Mesothelial cell of epicardium (in vitro differentiated cells): ENCODE measurements at regions not wholly inside any gene's neighbourhood (a gene's known extent, or its start where the extent isn't known, plus 50 kb on each side); places are given as distances from the start of the nearest gene placed in this dataset.

Experiments used
- DNase-seq, 2 experiments: peaks; one replicate each; pipeline ENCODE4 v3.0.0; 2021; ENCODE audit warnings: low spot score in 2 of 2; ENCODE audit not compliant: unreplicated experiment in 2 of 2
- H3K27ac Mint-ChIP-seq: 2 replicates; pipeline ENCODE4 v1.8.0; 2021; ENCODE audit warnings: mixed read lengths
- H3K27me3 Mint-ChIP-seq: 2 replicates; pipeline ENCODE4 v1.8.0; 2021; ENCODE audit warnings: low read depth, mixed read lengths
- H3K36me3 Mint-ChIP-seq: 2 replicates; pipeline ENCODE4 v1.8.0; 2021; ENCODE audit warnings: mixed read lengths
- H3K4me1 Mint-ChIP-seq: 2 replicates; pipeline ENCODE4 v1.8.0; 2021; ENCODE audit warnings: mixed read lengths
- H3K4me3 Mint-ChIP-seq: 2 replicates; pipeline ENCODE4 v1.8.0; 2021; ENCODE audit warnings: mild to moderate bottlenecking, moderate library complexity, mixed read lengths
- H3K9me3 Mint-ChIP-seq: 2 replicates; pipeline ENCODE4 v1.8.0; 2021; ENCODE audit warnings: mixed read lengths
- CTCF ChIP-seq: fragments of 200-600 bp; sonication (generic); IDR thresholded peaks from one replicate; pipeline ENCODE4 v1.5.0; 2021; ENCODE audit warnings: antibody characterized with exemption; ENCODE audit not compliant: unreplicated experiment

- H3K4me3 Mint-ChIP-seq: no peak overlapping the region
- no peaks in the 10 kb centered on the region for H3K36me3 Mint-ChIP-seq
- peaks cover 3% of the 10 kb centered on the region for H3K27me3 Mint-ChIP-seq
- DNase-seq: no peak
- H3K9me3 Mint-ChIP-seq: peaks cover under 1% of the 10 kb centered on the region
- peaks cover 42% of the 10 kb centered on the region for H3K4me1 Mint-ChIP-seq
- H3K27ac Mint-ChIP-seq: no peak overlapping the region
- no peak for TF ChIP-seq CTCF
These were observed 344.7 kb upstream of the SLC30A5 start for GRCh38 chr5:68749077-68749476.

GRCh38 chr5:68749631-68750030 is 344.2 kb upstream of the SLC30A5 start:
- DNase-seq: no peak
- H3K4me1 Mint-ChIP-seq: peaks cover 42% of the 10 kb centered on the region
- H3K36me3 Mint-ChIP-seq: no peaks in the 10 kb centered on the region
- TF ChIP-seq CTCF: no peak
- H3K27me3 Mint-ChIP-seq: peaks cover 5% of the 10 kb centered on the region
- H3K27ac Mint-ChIP-seq: no peak overlapping the region
- no peak overlapping the region for H3K4me3 Mint-ChIP-seq
- peaks cover 6% of the 10 kb centered on the region for H3K9me3 Mint-ChIP-seq

- TF ChIP-seq CTCF: no peak
- Mint-ChIP-seq H3K27ac (no peak overlapping the region), H3K36me3 (peaks cover 3% of the 10 kb centered on the region)
These were observed 342.2 kb upstream of the SLC30A5 start for GRCh38 chr5:68751661-68752060.

GRCh38 chr5:68754536-68754935 is 339.3 kb upstream of the SLC30A5 start:
- no peak overlapping the region for H3K4me3 Mint-ChIP-seq
- no peak for DNase-seq
- peaks cover 17% of the 10 kb centered on the region for H3K9me3 Mint-ChIP-seq
- H3K4me1 Mint-ChIP-seq: no peaks in the 10 kb centered on the region
- no peak for TF ChIP-seq CTCF
- H3K27ac Mint-ChIP-seq: no peak overlapping the region
- peaks cover 3% of the 10 kb centered on the region for H3K36me3 Mint-ChIP-seq
- peaks cover 10% of the 10 kb centered on the region for H3K27me3 Mint-ChIP-seq

More at GRCh38 chr5:68751661-68752060, 342.2 kb upstream of the SLC30A5 start:
- H3K9me3 Mint-ChIP-seq: peaks cover 17% of the 10 kb centered on the region
- H3K27me3 Mint-ChIP-seq: peaks cover 8% of the 10 kb centered on the region
- H3K4me3 Mint-ChIP-seq: no peak overlapping the region
- no peak for DNase-seq
- H3K4me1 Mint-ChIP-seq: peaks cover 28% of the 10 kb centered on the region

- Mint-ChIP-seq H3K4me3 (no peak overlapping the region), H3K9me3 (peaks cover 17% of the 10 kb centered on the region), H3K36me3 (peaks cover 3% of the 10 kb centered on the region), H3K27ac (no peak overlapping the region), H3K27me3 (peaks cover 10% of the 10 kb centered on the region), H3K4me1 (no peaks in the 10 kb centered on the region)
- no peak for DNase-seq
- no peak for TF ChIP-seq CTCF
These were observed 338.5 kb upstream of the SLC30A5 start for GRCh38 chr5:68755293-68755692.

- Mint-ChIP-seq H3K4me1 (no peaks in the 10 kb centered on the region), H3K9me3 (peaks cover 17% of the 10 kb centered on the region), H3K27ac (no peak overlapping the region), H3K36me3 (peaks cover 3% of the 10 kb centered on the region), H3K4me3 (no peak overlapping the region), H3K27me3 (peaks cover 7% of the 10 kb centered on the region)
- no peak for DNase-seq
- TF ChIP-seq CTCF: no peak
These were observed 336.8 kb upstream of the SLC30A5 start for GRCh38 chr5:68757006-68757405.
